GM18907 (cell line): ENCODE measurements at regions not wholly inside any gene's neighbourhood (a gene's known extent, or its start where the extent isn't known, plus 50 kb on each side); places are given as distances from the start of the nearest gene placed in this dataset.

Experiments used
- ATAC-seq: cut with Tn5 transposase; IDR thresholded peaks from one replicate; pipeline ENCODE4 v1.9.1; 2021; ENCODE audit warnings: mild to moderate bottlenecking, moderate library complexity; ENCODE audit not compliant: unreplicated experiment

- ATAC-seq: no peak
These were observed 125.0 kb upstream of the TBL1X start for GRCh38 chrX:9339603-9340491.

GRCh38 chrX:9340598-9341290, 124.1 kb upstream of the TBL1X start:
- ATAC-seq: peak; percentile 41

- ATAC-seq: peak; percentile 88
These were observed 123.3 kb upstream of the TBL1X start for GRCh38 chrX:9341291-9342201.

GRCh38 chrX:9342561-9343051, 122.3 kb upstream of the TBL1X start:
- no peak for ATAC-seq

GRCh38 chrX:9343971-9344370, 120.9 kb upstream of the TBL1X start:
- no peak for ATAC-seq

- no peak for ATAC-seq
These were observed 118.9 kb upstream of the TBL1X start for GRCh38 chrX:9345957-9346356.

GRCh38 chrX:9349572-9350494, 115.0 kb upstream of the TBL1X start:
- ATAC-seq: no peak

- ATAC-seq: no peak
These were observed 113.7 kb upstream of the TBL1X start for GRCh38 chrX:9351126-9351525.

- peak; percentile 74 for ATAC-seq
These were observed 112.6 kb upstream of the TBL1X start for GRCh38 chrX:9352243-9352642.

- peak; percentile 80 for ATAC-seq
These were observed 112.0 kb upstream of the TBL1X start for GRCh38 chrX:9352694-9353411.

- ATAC-seq: no peak
These were observed 109.9 kb upstream of the TBL1X start for GRCh38 chrX:9354918-9355317.

- no peak for ATAC-seq
These were observed 109.1 kb upstream of the TBL1X start for GRCh38 chrX:9355739-9356138.

- ATAC-seq: no peak
These were observed 108.0 kb upstream of the TBL1X start for GRCh38 chrX:9356846-9357245.

- ATAC-seq: no peak
These were observed 107.2 kb upstream of the TBL1X start for GRCh38 chrX:9357518-9358114.

GRCh38 chrX:9362363-9362928, 102.4 kb upstream of the TBL1X start:
- ATAC-seq: no peak

GRCh38 chrX:9367421-9367820, 97.4 kb upstream of the TBL1X start:
- ATAC-seq: no peak

- no peak for ATAC-seq
These were observed 96.6 kb upstream of the TBL1X start for GRCh38 chrX:9368262-9368661.

GRCh38 chrX:9369802-9370291, 95.0 kb upstream of the TBL1X start:
- ATAC-seq: no peak
